GM21360 (cell line): ENCODE measurements at regions not wholly inside any gene's neighbourhood (a gene's known extent, or its start where the extent isn't known, plus 50 kb on each side); places are given as distances from the start of the nearest gene placed in this dataset.
"Not testable (repeated sequence)": the region's sequence is repeated elsewhere in the genome, so short reads cannot be mapped to it uniquely, and the experiment has no call there.

ENCODE experiments used
- ATAC-seq: cut with Tn5 transposase; IDR thresholded peaks from one replicate; pipeline ENCODE4 v1.9.1; 2021; ENCODE audit warnings: mild to moderate bottlenecking, moderate library complexity; ENCODE audit not compliant: unreplicated experiment

DNA sequence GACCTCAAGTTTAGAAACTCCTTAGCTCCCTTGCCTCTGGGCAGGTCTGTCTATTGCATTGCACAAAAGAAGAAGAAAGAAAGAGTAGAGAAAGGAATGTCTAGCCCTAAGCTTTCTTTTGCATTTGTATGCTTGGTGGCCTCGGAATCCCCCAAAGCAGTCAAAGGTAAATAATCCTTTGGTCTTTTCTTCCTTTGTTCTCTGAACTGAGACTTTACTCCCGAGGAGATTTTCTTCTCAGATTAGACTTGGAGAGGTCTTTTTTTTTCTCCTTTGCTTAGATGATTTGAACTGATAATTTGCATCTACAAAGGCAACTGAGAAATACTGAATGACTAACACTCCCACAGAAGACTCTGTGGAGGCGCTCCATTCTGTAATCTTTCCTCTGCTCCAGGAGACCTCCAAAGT lies 93.2 kb downstream of the AKR1D1 start:
- ATAC-seq = no peak

GRCh38 chr7:138170298-138170697 lies 94.0 kb downstream of the AKR1D1 start:
- ATAC-seq = no peak

GRCh38 chr7:138170959-138171703 lies 94.9 kb downstream of the AKR1D1 start:
- peak; percentile 93 for ATAC-seq

DNA sequence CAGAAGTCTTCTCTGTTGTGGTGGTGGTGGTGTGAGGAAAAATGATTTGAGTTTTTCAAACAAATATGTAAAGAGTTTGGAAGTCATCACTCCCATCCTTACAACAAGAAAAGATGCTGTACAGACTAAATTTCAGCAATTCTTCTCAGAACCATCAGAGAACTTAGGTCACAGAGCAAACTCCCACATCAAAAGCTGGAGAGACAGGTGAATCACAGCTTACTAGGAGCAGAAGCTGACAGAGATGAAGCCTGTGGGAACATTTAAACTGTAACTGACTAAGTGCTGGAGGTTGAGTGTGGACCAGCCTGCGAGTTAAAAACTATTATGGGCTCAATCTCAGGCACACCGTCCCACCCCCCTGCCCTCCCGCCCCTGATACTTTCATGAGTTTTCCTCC lies 97.3 kb downstream of the AKR1D1 start:
- ATAC-seq = no peak

DNA sequence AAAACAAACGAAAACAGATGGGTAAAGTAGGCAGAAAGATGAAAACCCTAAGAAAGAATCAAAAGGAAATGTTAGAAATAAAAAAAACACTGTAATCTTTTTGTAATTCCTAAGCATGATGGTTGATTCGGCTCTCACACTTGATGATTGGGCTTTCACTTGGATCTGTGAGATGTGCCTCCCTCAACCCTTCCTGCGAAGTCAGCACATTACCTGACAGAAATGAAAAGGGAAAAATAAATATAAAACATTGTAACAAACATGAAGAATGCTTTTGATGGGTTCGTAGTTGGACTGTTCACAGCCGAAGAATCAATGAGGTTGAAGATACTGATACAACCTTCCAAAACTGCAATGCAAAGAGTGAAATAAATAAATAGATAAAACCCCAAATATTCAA lies 99.8 kb downstream of the AKR1D1 start:
- ATAC-seq = no peak

- no peak for ATAC-seq
These were observed 107.9 kb downstream of the AKR1D1 start for GRCh38 chr7:138184191-138184590.

DNA sequence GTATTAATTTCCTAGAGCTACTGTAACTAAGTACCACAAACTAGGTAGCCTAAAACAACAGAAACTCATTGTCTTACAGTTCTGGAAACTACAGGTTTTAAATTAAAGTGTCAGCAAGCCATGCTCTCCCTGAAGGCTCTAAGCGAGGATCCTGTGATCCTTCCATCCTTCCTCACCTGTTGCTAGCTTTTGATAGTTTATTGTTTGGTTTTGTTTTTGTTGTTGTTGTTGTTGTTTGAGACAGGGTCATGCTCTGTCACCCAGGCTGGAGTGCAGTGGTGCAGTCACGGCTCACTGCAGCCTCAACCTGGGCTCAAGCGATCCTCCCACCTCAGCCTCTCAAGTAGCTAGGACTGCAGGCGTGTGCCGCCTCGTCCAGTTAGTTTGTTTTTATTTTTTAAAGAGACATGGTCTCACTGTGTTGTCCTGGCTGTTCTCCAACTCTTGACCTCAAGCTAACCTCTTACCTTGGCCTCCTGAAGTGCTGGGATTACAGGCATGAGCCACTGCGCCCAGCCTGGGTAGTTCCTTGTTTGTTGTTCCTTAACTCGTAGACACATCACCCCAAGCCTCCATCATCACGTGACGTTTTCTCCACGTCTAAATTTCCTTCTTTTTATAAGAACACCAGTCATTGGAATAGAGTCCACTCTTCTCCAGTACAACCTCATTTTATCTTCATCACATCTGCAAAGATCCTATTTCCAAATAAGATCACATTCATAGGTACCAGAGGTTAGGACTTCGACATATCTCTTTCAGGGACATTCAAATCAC lies 109.1 kb downstream of the AKR1D1 start:
- no peak for ATAC-seq

DNA sequence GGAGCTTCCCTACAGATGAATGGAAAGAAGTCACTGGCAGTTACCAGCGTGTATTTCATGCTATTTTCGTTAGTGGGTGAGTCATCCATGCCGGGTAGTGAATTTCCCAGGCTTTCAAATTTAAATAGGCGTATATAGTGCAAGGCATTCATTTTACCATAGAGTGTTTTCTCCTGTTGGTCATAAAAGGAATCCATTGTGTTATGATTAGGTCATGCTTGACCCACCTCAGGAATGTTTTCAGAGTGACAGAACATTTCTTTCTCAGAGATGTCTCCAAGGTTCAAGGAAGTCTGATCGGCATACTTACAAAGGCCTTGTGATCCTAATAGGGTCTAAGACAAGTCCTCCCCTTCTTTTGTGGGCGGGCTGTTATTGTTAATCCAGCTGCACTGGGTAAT lies 110.7 kb downstream of the AKR1D1 start:
- ATAC-seq = no peak

- no peak for ATAC-seq
These were observed 112.1 kb downstream of the AKR1D1 start for GRCh38 chr7:138188290-138188858.

DNA sequence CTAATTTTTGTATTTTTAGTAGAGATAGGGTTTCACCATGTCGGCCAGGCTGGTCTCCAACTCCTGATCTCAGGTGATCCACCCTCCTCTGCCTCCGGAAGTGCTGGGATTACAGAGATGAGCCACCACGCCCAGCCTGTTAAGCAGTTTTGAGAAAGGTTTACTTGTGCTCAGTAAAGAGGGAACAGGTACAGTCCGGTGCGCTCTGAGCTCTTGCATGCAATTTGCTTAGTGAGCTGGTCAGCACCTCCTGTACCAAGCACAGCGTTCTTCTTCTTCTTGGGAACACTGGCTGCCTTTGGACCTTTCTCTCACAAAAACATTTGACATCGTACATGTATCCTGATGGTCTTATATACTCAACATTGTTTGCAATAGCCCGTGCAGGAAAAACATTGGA lies 118.3 kb downstream of the AKR1D1 start:
- no peak for ATAC-seq

GRCh38 chr7:138195151-138195571 lies 118.9 kb downstream of the AKR1D1 start:
- no peak for ATAC-seq

DNA sequence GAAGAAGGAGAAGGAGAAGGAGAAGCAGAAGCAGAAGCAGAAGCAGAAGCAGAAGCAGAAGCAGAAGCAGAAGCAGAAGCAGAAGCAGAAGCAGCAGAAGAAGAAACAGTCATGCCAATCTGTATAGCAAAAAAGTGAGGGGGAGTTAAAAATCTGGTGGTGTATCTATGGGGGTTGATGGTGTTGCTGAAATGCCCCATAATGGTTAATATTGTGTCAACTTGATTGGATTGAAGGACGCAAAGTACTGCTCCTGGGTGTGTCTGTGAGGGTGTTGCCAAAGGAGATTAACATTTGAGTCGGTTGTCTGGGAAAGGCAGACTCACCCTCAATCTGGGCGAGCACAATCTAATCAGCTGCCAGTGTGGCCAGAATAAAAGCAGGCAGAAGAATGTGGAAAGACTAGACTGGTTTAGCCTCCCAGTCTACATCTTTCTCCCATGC lies 120.3 kb downstream of the AKR1D1 start:
- not testable (repeated sequence) for ATAC-seq

DNA sequence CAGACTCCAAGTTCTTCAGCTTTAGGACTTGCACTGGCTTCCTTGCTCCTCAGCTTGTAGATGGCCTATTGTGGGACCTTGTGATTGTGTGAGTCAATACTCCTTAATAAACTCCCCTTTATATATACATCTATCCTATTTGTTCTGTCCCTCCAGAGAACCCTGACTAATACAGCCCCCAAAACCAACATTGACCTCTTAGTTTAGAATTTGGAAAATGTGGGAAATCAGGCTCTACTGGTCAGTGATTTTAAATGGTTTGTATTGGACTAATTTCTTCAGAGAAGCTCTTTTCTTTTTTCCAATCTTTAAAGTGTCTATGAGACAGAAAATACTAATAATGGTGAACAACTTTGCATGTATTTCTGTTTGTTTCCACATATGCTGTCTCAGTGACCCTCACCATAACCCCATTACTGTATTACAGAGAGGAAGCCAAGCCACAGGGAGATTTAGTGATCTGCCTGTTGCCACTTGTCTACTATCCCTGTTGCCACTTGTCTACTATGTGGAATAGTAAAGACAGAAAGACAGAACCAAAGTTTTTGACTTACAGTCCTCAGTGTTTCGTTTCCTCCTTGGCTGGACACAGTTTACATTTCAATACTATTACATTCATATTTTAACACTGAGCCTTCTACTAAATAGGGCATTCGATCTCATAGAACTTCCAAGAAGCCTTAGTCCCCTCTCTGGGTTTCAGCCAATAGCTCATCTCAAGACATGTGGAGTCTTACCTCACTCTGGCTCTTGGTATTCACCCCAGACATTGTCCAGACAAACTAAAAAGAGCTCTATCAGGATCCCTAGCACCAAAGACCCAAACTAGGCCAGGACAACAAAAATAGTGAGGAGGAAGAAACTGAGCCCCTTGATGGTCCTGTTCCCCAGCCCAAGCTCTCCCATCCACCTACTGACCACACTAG lies 121.0 kb downstream of the AKR1D1 start:
- ATAC-seq = no peak

DNA sequence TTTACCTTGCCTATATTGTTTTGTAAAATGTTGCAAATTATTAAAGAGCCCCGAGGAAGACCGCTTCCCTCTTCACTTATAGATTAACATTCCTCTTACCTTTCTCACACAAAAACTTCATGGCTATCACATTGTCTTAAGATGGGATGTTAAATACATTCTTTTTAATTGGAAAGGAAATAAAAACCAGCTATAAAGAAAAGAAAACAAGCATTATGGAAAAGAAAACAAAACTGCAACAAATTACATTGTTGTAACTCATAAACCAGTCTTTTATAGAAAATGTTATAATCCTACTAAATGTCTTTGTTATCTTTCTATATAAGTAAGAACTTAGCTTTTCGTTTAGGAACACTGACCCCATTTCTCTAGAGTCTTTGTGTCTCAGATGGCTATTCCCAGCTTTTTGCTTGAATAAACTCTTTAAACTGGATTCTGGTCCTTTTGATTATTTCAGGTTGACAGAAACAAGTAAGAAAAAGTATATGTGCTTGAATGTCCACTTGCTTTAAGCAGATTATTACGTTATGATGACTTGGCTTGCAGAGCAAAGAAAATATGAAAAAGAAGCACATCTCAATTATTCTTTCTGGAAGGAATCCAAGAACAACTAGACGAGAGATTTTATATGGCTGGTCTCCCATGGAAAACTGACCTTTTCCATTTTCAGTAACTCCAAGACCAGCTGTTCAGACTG lies 128.2 kb downstream of the AKR1D1 start:
- ATAC-seq = no peak

GRCh38 chr7:138204982-138205298 lies 128.7 kb downstream of the AKR1D1 start:
- no peak for ATAC-seq

DNA sequence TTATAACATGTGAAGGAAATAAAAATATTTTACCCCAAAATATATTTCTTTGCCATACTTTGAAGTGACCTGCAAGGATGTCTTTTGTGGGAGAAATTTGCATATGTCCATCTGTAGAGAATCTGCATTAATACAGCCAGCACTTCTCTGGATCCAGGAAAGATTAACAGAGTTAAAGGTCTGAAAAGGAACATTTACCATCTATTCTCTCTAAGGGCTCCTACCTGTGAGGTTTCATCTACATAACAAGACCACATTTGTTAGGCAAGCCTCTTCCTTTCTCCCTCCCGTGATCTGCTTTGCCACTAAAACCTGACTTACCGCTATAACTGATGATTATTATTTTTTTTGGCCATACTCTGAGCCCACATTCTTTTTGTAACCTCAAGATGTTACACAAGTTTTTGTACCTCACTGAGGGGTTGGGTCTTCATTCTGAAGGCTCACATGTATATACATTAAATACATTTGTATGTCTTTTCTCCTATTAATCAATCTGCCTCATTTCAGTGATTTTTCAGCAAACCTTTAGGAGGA lies 129.4 kb downstream of the AKR1D1 start:
- no peak for ATAC-seq

DNA sequence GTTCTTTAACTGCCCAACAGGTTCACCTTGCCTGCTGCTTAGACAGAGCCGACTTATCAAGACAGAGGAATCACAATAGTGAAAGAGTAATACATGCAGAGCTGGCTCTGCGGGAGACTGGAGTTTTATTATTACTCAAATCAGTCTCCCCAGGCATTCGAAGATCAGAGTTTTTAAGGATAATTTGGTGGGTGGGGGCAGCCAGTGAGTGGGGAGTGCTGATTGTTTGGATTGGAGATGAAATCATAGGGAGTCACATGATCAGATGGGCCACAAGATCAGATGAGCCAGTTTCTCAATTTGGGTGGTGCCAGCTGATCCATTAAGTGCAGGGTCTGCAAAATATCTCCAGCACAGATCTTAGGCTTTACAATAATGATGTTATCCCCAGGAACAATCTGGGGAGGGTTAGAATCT lies 131.3 kb downstream of the AKR1D1 start:
- ATAC-seq = no peak

- no peak for ATAC-seq
These were observed 131.9 kb downstream of the AKR1D1 start for GRCh38 chr7:138208142-138208570.

GRCh38 chr7:138208864-138209263 lies 132.6 kb downstream of the AKR1D1 start:
- ATAC-seq = no peak

DNA sequence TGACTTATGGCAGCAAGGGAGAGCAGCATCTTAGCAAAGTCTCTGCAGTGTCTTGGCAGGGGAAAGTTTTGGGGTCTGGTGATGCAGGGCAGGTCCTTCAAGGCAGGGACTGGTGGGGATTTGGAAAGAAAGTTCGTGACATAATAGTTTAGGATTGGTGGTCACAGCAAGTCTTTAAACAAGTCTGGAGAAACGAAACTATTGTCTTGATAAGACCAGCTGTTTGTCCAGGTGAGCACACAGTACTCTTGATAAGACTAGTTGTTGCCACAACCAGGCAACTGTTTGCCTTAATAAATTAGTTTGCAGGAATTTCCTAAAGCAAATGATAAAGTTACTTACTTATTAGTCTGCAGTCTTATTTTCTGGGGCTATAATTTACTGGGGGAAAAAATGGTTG lies 136.1 kb downstream of the AKR1D1 start:
- no peak for ATAC-seq
